ENCODE measurements at regions not wholly inside any gene's neighbourhood (a gene's known extent, or its start where the extent isn't known, plus 50 kb on each side); places are given as distances from the start of the nearest gene placed in this dataset.

- Histone ChIP-seq H3K36me3 (no peaks in the 10 kb centered on the region), H3K27ac (no peak overlapping the region), H3K4me3 (no peak overlapping the region), H3K4me1 (no peaks in the 10 kb centered on the region), H3K9me3 (no peaks in the 10 kb centered on the region), H3K27me3 (no peaks in the 10 kb centered on the region)
- intact Hi-C loops (cut with DNase I): no loop called here
- TF ChIP-seq CTCF (IDR thresholded peaks at IDR 0.05) (no peak), POLR2A (IDR thresholded peaks at IDR 0.05) (no peak)
- DNase-seq: no peak
- WGBS, 2 donors: 85 to 87% methylated on average over 9 of the region's 9 CpGs
These were observed 449.7 kb downstream of the TXNL1 start for GRCh38 chr18:56188529-56189275.

- Histone ChIP-seq H3K4me1 (no peaks in the 10 kb centered on the region), H3K27ac (no peak overlapping the region), H3K4me3 (no peak overlapping the region), H3K36me3 (no peaks in the 10 kb centered on the region), H3K27me3 (no peaks in the 10 kb centered on the region), H3K9me3 (no peaks in the 10 kb centered on the region)
- no peak for DNase-seq
- 80 to 93% methylated on average over 2 of the region's 2 CpGs for WGBS, 2 donors
- intact Hi-C loops (cut with DNase I): no loop called here
- TF ChIP-seq CTCF (IDR thresholded peaks at IDR 0.05): no peak
These were observed 452.1 kb downstream of the TXNL1 start for GRCh38 chr18:56186319-56186718.

- Histone ChIP-seq H3K27me3 (no peaks in the 10 kb centered on the region), H3K36me3 (no peaks in the 10 kb centered on the region), H3K4me3 (no peak overlapping the region), H3K27ac (no peak overlapping the region), H3K9me3 (no peaks in the 10 kb centered on the region), H3K4me1 (no peaks in the 10 kb centered on the region)
- TF ChIP-seq POLR2A (IDR thresholded peaks at IDR 0.05): no peak
- TF ChIP-seq CTCF (IDR thresholded peaks at IDR 0.05): no peak
- DNase-seq: no peak
- intact Hi-C loops (cut with DNase I): no loop called here
- WGBS, 2 donors: 83 to 91% methylated on average over 5 of the region's 5 CpGs
These were observed 453.3 kb downstream of the TXNL1 start for GRCh38 chr18:56185126-56185525.

- Histone ChIP-seq H3K27ac (no peak overlapping the region), H3K4me3 (no peak overlapping the region), H3K27me3 (no peaks in the 10 kb centered on the region), H3K4me1 (no peaks in the 10 kb centered on the region), H3K9me3 (no peaks in the 10 kb centered on the region), H3K36me3 (no peaks in the 10 kb centered on the region)
- no peak for DNase-seq
- no peak for TF ChIP-seq POLR2A (IDR thresholded peaks at IDR 0.05)
- TF ChIP-seq CTCF (IDR thresholded peaks at IDR 0.05): no peak
- intact Hi-C loops (cut with DNase I): no loop called here
- WGBS, 2 donors: 92 to 94% methylated on average over 4 to 6 of the region's 6 CpGs
These were observed 461.6 kb downstream of the TXNL1 start for GRCh38 chr18:56176751-56177150.

GRCh38 chr18:56175330-56176001 is 462.9 kb downstream of the TXNL1 start:
- H3K27ac ChIP-seq: no peak overlapping the region
- WGBS, 2 donors: 87 to 92% methylated on average over 7 of the region's 7 CpGs
- H3K4me1 ChIP-seq: no peaks in the 10 kb centered on the region
- no peaks in the 10 kb centered on the region for H3K9me3 ChIP-seq
- H3K27me3 ChIP-seq: no peaks in the 10 kb centered on the region
- no peak for TF ChIP-seq CTCF (IDR thresholded peaks at IDR 0.05)
- no peak for TF ChIP-seq POLR2A (IDR thresholded peaks at IDR 0.05)
- intact Hi-C loops (cut with DNase I): no loop called here
- H3K36me3 ChIP-seq: no peaks in the 10 kb centered on the region
- DNase-seq: no peak
- no peak overlapping the region for H3K4me3 ChIP-seq
